ENCODE measurements at regions not wholly inside any gene's neighbourhood (a gene's known extent, or its start where the extent isn't known, plus 50 kb on each side); places are given as distances from the start of the nearest gene placed in this dataset.

DNA sequence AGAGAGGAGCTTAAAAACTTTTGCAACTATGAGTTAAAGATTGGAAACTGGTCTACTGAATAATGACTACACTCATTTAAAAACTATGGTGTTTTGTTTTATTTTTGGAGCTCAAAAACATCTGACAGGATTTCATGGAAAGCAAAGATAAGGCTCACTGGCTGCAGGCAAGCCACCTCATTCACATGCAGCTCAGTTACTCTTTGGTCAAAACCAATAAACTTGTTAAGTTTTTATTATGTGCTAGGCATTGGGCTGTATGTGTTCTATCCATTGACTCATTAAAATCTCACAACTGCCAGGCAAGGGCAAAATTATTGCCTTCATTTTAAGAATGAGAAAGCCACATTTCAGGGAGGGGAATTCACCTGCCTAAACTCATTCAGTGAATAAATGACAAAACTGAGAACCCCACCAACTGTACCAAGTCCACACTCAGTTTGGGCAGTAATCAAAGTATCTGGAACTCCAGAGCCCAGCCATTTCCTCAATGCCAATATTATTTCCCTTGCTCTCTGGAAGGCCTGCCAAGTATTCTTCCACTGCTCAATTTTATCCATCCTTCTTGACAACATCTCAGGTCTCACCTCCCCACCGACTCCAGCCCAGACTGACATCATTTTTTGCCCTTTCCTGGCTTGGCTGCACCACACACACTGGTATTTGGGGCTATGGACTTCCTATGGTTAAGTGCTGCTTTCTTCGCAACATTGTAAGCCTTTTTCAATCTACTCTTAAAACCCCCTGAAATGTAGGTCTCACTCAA is 401.1 kb upstream of the NFIA start:
- TF ChIP-seq BACH1 (IDR thresholded peaks at IDR 0.05; ENCODE audit: low read length): no peak
- TF ChIP-seq, protein P1, sequence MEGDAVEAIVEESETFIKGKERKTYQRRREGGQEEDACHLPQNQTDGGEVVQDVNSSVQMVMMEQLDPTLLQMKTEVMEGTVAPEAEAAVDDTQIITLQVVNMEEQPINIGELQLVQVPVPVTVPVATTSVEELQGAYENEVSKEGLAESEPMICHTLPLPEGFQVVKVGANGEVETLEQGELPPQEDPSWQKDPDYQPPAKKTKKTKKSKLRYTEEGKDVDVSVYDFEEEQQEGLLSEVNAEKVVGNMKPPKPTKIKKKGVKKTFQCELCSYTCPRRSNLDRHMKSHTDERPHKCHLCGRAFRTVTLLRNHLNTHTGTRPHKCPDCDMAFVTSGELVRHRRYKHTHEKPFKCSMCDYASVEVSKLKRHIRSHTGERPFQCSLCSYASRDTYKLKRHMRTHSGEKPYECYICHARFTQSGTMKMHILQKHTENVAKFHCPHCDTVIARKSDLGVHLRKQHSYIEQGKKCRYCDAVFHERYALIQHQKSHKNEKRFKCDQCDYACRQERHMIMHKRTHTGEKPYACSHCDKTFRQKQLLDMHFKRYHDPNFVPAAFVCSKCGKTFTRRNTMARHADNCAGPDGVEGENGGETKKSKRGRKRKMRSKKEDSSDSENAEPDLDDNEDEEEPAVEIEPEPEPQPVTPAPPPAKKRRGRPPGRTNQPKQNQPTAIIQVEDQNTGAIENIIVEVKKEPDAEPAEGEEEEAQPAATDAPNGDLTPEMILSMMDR (IDR thresholded peaks at IDR 0.05; ENCODE audit: control extremely low read depth in 1 of 3, insufficient read depth in 1 of 3, low read depth in 1 of 3, low read length in 3 of 3): no peak
- no peak for TF ChIP-seq CBX5 (IDR thresholded peaks at IDR 0.05; ENCODE audit: low read depth, low read length)
- TF ChIP-seq POLR2A (IDR thresholded peaks at IDR 0.05; ENCODE audit: control extremely low read depth in 1 of 2, low read depth in 2 of 2, low read length in 2 of 2): no peak
- no peak for TF ChIP-seq ZNF274 (IDR thresholded peaks at IDR 0.05; ENCODE audit: borderline replicate concordance, extremely low read depth, low read length)
- TF ChIP-seq, protein P2, sequence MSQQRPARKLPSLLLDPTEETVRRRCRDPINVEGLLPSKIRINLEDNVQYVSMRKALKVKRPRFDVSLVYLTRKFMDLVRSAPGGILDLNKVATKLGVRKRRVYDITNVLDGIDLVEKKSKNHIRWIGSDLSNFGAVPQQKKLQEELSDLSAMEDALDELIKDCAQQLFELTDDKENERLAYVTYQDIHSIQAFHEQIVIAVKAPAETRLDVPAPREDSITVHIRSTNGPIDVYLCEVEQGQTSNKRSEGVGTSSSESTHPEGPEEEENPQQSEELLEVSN (IDR thresholded peaks at IDR 0.05): no peak
- TF ChIP-seq POLR2AphosphoS5 (IDR thresholded peaks at IDR 0.05; ENCODE audit: low read depth, low read length): no peak
- no peak for TF ChIP-seq SP1 (IDR thresholded peaks at IDR 0.05; ENCODE audit: low read depth, low read length)
- TF ChIP-seq, protein P3, sequence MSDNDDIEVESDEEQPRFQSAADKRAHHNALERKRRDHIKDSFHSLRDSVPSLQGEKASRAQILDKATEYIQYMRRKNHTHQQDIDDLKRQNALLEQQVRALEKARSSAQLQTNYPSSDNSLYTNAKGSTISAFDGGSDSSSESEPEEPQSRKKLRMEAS (IDR thresholded peaks at IDR 0.05): no peak
